ENCODE measurements at regions not wholly inside any gene's neighbourhood (a gene's known extent, or its start where the extent isn't known, plus 50 kb on each side); places are given as distances from the start of the nearest gene placed in this dataset.
"Not testable (repeated sequence)": the region's sequence is repeated elsewhere in the genome, so short reads cannot be mapped to it uniquely, and the experiment has no call there.

DNA sequence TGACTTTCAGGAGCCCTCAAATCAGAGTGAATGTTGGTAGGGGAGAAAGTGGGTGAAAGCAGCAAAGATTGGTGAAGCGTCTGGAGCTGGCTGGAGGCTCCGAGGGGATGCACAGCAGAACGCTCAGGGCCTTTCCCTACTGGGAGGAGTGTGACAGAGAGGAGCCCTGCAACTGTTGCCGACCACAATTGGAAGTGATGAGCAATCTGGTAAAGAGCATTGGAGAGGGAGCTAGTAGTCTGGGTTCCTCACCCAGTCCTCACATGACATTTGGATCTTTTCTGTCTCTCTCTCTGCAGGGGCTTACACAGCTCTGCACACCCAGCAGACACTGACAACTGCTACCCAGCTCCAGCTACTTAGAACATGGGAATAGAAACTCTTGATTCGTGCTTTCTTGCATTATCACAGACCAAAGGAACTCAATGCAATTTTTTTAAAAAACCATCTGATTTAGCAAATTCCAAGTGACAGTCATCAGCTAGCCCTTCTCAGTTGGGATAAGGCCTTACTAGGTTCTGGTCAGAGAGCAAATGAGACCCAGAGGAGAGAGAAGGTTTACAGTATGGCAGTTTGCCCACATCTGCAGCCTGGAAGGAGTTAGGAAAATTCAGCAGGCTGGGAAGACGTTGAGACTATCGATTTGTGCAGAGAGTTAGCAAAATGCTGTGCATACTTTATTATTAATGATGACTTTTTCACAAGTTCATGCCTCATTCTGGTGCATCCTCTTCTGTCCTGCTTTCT lies 278.0 kb upstream of the PLET1 start:
- no peaks in the 10 kb centered on the region for H3K4me1 ChIP-seq (ENCODE audit: insufficient read depth, low read length)
- TF ChIP-seq, protein P1, sequence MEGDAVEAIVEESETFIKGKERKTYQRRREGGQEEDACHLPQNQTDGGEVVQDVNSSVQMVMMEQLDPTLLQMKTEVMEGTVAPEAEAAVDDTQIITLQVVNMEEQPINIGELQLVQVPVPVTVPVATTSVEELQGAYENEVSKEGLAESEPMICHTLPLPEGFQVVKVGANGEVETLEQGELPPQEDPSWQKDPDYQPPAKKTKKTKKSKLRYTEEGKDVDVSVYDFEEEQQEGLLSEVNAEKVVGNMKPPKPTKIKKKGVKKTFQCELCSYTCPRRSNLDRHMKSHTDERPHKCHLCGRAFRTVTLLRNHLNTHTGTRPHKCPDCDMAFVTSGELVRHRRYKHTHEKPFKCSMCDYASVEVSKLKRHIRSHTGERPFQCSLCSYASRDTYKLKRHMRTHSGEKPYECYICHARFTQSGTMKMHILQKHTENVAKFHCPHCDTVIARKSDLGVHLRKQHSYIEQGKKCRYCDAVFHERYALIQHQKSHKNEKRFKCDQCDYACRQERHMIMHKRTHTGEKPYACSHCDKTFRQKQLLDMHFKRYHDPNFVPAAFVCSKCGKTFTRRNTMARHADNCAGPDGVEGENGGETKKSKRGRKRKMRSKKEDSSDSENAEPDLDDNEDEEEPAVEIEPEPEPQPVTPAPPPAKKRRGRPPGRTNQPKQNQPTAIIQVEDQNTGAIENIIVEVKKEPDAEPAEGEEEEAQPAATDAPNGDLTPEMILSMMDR (IDR thresholded peaks at IDR 0.05; ENCODE audit: extremely low read depth, low read depth, low read length), result no peak
- H2AFZ ChIP-seq (ENCODE audit: low read length), result no peak overlapping the region
- H3K9me3 ChIP-seq (ENCODE audit: low read depth, low read length), result no peaks in the 10 kb centered on the region
- H3K36me3 ChIP-seq (ENCODE audit: insufficient read depth, low read length), result no peaks in the 10 kb centered on the region
- DNase-seq (ENCODE audit: insufficient read length, low spot score, missing footprints), result no peak
- no peaks in the 10 kb centered on the region for H3K79me2 ChIP-seq (ENCODE audit: insufficient read depth, low read length)
- H3K4me2 ChIP-seq (ENCODE audit: insufficient read depth, low read length), result no peak overlapping the region
- no peak overlapping the region for H3K4me3 ChIP-seq (ENCODE audit: insufficient read depth, low read length)
- no peaks in the 10 kb centered on the region for H3K27me3 ChIP-seq (ENCODE audit: insufficient read depth, low read length)
- no peak overlapping the region for H3K27ac ChIP-seq (ENCODE audit: low read depth, low read length)
- H4K20me1 ChIP-seq (ENCODE audit: insufficient read depth, low read length), result no peaks in the 10 kb centered on the region

DNA sequence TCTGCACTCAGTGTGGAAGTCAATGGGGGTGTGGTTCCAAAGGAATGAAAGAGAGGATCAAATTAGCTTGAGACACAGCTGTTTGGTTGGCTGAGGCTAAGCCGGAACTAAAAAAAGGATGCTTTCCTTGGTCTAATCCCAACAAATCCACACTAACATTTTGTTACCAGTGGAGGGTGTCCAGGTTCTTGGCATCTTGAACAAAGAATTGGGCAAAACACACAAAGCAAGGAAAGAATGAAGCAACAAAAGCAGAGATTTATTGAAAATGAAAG lies 278.6 kb upstream of the PLET1 start:
- not testable (repeated sequence) for H2AFZ ChIP-seq (ENCODE audit: low read length); H3K79me2 ChIP-seq (ENCODE audit: insufficient read depth, low read length); H3K4me2 ChIP-seq (ENCODE audit: insufficient read depth, low read length); H3K27me3 ChIP-seq (ENCODE audit: insufficient read depth, low read length); H3K4me3 ChIP-seq (ENCODE audit: insufficient read depth, low read length); H3K4me1 ChIP-seq (ENCODE audit: insufficient read depth, low read length); H3K36me3 ChIP-seq (ENCODE audit: insufficient read depth, low read length); DNase-seq (ENCODE audit: insufficient read length, low spot score, missing footprints); H3K27ac ChIP-seq (ENCODE audit: low read depth, low read length); H4K20me1 ChIP-seq (ENCODE audit: insufficient read depth, low read length); H3K9me3 ChIP-seq (ENCODE audit: low read depth, low read length)

DNA sequence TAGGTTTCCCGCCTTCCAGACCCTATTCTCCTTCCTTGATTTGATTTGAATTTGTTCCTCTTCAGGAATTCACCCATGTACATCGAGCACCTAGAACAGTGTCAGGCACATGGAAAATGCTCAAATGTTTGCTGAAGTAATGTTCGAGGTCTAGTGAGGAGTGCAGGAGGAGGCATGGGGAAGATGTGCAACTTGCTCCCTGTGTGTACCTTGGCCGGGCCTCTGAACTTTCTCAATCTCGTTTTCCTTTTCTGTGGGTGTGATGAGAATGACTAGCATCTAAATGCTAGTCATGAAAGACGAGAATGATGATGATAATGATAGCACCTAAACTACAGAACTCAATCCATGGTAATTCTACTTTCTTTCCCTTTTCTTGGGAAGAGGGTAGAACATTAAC lies 279.1 kb upstream of the PLET1 start:
- Histone ChIP-seq H3K27me3 (ENCODE audit: insufficient read depth, low read length) (no peaks in the 10 kb centered on the region), H4K20me1 (ENCODE audit: insufficient read depth, low read length) (no peaks in the 10 kb centered on the region), H3K27ac (ENCODE audit: low read depth, low read length) (no peak overlapping the region), H3K79me2 (ENCODE audit: insufficient read depth, low read length) (no peaks in the 10 kb centered on the region), H3K9me3 (ENCODE audit: low read depth, low read length) (no peaks in the 10 kb centered on the region), H3K4me3 (ENCODE audit: insufficient read depth, low read length) (no peak overlapping the region), H3K4me2 (ENCODE audit: insufficient read depth, low read length) (no peak overlapping the region), H3K4me1 (ENCODE audit: insufficient read depth, low read length) (no peaks in the 10 kb centered on the region), H2AFZ (ENCODE audit: low read length) (no peak overlapping the region), H3K36me3 (ENCODE audit: insufficient read depth, low read length) (no peaks in the 10 kb centered on the region)
- no peak for DNase-seq (ENCODE audit: insufficient read length, low spot score, missing footprints)
- TF ChIP-seq, protein P1 (IDR thresholded peaks at IDR 0.05; ENCODE audit: extremely low read depth, low read depth, low read length), result no peak

DNA sequence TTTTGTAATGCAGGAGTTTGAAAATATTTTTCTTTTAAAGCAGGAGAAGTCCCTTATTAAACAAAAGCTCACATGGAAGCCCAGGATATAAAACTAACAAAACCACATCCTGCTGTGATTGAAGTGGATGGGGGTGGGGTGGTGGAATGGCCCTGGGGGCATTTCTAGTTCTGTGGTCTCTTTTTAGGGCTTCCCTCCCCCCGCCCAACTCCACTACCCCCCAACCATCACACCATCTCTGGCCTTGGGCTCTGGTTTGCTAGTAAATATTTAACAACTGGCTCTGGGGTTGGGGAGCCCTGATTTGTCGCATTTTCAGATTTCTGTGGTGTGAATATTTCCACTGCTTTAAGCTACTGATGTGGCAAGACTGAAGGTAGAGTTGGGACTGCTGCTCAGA lies 279.6 kb upstream of the PLET1 start:
- Histone ChIP-seq H3K27me3 (ENCODE audit: insufficient read depth, low read length) (no peaks in the 10 kb centered on the region), H3K9me3 (ENCODE audit: low read depth, low read length) (no peaks in the 10 kb centered on the region), H4K20me1 (ENCODE audit: insufficient read depth, low read length) (no peaks in the 10 kb centered on the region), H3K4me2 (ENCODE audit: insufficient read depth, low read length) (no peak overlapping the region), H3K36me3 (ENCODE audit: insufficient read depth, low read length) (no peaks in the 10 kb centered on the region), H3K4me3 (ENCODE audit: insufficient read depth, low read length) (no peak overlapping the region), H3K79me2 (ENCODE audit: insufficient read depth, low read length) (no peaks in the 10 kb centered on the region), H3K4me1 (ENCODE audit: insufficient read depth, low read length) (no peaks in the 10 kb centered on the region), H3K27ac (ENCODE audit: low read depth, low read length) (no peak overlapping the region), H2AFZ (ENCODE audit: low read length) (no peak overlapping the region)
- DNase-seq (ENCODE audit: insufficient read length, low spot score, missing footprints), result no peak
- TF ChIP-seq, protein P1 (IDR thresholded peaks at IDR 0.05; ENCODE audit: extremely low read depth, low read depth, low read length), result no peak

All from osteoblast (primary cell).